Inferior parietal cortex (tissue), 1 donor: ENCODE measurements at regions not wholly inside any gene's neighbourhood (a gene's known extent, or its start where the extent isn't known, plus 50 kb on each side); places are given as distances from the start of the nearest gene placed in this dataset.

Source experiments
- DNase-seq: peaks from one replicate; pipeline ENCODE4 v3.0.0-alpha.2; 2016; ENCODE audit errors: extremely low spot score

DNA sequence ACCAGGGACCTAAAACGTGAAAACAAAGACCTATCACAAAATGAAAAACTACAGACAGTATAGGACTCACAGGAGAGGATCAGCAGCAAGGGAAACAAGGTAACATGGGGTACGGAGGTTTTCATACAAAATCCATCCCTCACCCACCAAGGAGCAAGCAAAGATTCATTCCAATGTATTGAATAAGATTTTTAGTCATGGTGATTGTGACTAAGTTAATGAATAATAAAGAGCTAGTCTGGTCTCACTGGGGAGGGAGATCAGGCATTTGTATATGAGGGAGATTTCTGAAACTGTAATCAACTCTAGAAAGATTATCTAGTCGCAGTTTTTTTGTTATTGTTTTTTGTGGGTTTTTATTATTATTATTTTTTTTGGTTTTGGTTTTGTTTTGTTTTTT lies 336.5 kb upstream of the MMADHC start:
- DNase-seq, result no peak

DNA sequence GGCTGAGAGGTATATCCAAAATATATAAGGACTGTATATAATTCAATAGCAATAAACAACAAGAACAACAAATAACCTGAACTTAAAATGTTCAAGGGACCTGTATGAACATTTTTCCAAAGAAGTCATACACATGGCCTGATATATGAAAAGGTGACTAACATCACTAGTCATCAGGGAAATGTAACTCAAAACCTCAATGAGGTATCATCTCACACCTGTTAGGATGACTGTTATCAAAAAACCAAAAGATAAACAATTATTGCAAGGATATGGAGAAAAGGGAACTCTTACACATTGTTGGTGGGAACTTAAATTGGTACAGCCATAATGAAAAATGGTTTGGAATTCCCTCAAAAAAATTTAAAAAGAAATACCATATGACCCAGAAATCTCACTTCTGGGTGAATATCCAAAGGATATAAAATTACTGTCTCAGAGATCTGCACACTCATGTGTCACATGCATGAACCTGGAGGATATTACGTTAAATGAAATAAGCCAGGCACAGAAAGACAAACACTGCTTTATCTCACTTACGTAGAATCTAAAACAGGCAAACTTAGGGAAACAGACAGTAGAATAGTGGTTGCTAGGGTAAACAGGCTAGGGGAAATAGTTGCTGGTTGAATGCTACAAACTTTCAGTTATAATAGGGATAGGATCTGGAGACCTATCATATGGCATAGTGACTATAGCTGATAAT lies 334.5 kb upstream of the MMADHC start:
- no peak for DNase-seq

DNA sequence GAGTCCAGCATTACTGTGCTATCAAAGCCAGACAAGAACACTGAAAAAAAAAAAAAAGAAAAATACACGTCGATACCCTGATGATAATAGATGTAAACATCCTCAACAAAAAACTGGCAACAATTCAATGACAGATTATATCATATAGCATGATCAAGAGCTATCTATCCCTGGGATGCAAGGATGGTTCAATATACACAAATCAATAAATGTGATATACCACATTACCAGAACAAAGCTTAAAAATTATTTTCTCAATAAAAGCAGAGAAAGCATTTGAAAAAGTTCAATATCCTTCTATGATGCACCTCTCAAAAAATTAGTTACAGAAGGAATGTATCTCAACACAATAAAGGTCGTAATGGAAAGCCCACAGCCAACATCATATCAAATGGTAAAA lies 332.8 kb upstream of the MMADHC start:
- DNase-seq, result no peak

- no peak for DNase-seq
Observed at GRCh38 chr2:149915151-149915550, 327.6 kb upstream of the MMADHC start.

DNA sequence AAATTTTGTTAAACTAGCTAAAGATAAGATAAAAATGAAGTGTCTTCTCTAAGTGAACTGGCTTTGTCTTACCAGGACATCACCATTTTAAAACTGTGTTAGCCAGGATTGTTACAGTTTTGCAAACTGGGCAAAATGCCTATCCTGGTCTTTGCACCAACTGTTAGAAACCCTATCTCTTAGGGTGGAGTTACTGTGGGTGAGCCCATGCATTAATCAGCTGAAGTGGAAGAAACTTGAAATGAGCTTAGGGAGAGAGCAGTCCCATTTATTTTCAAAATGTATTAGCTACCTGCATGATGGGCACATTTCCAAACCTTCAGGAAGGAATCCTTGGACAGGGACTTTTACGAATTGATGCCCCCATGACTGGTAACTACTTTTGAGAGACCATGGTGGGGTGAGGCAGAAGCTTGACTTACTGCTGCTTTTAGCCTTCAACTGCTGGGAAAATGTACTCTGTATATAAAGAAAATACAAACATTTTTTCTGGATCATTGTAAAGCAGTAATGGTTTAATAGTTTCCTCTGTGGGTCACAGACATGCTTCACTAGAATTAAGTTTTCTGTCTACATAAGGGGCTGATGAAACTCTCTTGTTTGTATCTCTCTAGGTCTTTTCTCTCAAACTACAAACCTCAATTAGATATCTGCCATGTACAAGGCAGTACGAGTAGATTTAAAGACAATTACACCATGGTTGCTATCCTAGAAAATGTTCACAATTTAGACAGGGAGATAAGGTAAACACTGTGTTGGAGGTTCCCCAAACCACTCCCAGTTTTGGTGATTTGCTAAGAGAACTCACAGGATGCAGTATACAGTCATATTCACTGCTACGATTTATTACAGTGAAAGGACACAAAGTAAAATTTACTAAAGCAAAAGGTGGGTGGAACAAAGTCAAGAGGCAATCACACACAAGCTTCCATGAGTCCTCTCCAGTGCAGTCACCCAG lies 321.4 kb upstream of the MMADHC start:
- DNase-seq, result no peak

DNA sequence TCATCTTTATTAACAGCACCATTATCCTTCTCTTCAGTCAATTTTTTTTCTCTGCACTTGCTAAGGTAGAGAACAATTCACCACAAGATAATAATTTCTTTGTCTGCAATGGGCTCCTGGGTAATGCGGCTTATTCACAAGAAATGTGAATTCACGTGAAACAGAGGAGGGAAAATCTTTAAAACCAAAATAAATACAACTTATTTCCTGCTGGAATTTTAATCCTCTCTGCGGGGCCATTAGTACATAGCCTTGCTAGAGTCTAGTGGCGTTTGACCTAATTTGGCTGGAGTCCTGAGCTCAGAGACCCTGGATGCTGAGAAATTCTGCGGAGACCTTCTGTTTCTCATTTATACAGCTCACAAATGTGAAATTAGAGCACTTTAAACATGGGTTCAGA lies 319.3 kb upstream of the MMADHC start:
- DNase-seq, result no peak

DNA sequence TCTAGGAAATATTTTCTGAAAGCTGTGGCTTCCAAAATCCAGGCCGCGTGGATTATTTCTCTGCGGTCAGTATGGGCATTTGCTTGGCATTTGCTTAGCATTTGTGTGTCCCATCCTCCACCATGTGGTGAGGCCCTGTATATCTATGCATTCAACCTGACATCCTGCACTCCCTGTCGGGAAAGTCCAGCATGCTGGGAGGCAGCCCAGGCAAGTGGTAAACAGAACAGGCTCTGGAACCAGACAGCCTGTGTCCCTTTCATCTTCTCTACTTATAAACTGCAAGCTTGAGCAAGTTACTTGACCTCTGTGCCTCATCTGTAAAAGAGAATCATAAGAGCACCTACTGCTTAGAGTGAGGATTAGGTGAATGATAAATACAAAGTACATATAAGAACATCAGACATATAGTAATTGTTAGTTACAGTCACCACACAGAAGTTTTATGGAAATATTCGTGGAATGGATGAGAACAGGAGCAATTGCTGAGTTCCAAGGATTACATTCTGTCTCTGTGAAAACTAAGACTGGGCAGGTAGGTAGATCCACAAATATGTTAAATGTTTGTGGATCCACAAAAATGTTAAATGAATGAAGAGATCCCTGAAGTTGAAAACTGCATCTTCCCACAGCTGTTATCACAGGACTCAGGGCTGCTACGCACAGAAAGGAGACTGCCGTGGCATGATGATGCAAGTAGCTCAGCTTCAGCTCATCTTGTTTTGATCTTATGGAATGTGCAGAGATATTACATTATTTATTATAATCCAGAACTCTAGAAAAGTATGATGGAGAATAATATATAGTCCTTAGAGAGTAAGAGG lies 317.0 kb upstream of the MMADHC start:
- DNase-seq, result no peak

DNA sequence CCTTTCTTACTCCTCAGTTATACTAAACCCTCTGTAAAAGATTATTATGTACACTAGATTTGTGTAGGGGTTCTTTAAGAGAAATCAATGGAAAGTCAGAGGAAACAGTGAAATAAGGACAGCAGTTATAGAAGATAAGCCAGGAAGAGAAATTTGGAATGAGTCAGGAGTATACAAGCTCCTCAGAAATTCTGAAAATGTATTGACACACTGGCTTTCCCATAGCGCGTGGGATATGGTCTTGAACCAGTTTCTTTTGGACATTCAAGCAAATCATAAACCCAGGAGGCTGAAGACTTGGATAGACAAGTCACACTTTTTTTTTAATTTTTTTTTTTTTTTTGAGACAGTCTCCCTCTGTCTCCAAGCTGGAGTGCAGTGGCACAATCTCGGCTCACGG lies 316.1 kb upstream of the MMADHC start:
- DNase-seq, result no peak

GRCh38 chr2:149902081-149902480 lies 314.5 kb upstream of the MMADHC start:
- DNase-seq, result no peak

- no peak for DNase-seq
Observed at GRCh38 chr2:149901231-149901859, 313.8 kb upstream of the MMADHC start.

- no peak for DNase-seq
Observed at GRCh38 chr2:149899390-149899789, 311.8 kb upstream of the MMADHC start.

- no peak for DNase-seq
Observed at GRCh38 chr2:149894760-149895159, 307.2 kb upstream of the MMADHC start.

GRCh38 chr2:149894226-149894625 lies 306.7 kb upstream of the MMADHC start:
- DNase-seq, result no peak

DNA sequence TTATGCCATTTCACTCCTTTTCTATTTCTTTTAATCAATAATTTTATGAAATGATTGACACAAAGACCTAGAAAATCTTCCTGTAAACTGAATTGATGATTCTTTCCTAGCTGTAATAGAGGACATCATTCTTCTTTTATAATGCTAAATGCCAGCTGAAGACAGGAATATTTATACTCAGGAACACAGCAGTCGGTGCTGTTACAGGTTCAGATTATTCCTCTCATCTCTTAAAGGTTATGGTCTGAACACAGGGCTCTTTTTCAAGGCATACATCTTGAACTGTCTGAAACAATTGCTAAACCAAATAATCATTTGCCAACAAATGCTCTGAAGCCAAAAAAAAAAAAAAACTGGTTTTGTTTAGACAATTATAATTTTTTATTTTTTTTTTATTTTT lies 305.0 kb upstream of the MMADHC start:
- no peak for DNase-seq

DNA sequence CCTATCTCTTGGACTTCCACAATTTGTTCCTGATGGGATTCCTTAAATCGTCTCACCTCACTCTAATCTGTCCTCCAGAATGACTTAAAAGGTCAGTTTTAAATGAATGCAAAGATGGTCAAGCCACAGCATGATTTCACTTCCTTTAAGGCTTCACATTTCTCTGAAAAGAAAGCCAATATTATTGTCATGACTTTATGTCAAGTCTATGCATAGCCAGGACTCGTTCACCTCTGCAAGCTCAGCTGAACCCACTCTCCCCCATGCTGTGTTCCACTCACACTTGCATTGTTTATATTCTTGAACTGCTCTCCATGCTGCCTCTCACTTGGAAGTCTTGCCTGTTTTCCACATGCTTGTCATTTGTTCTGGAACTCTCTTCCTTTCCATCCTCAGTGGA lies 298.4 kb upstream of the MMADHC start:
- DNase-seq, result no peak

DNA sequence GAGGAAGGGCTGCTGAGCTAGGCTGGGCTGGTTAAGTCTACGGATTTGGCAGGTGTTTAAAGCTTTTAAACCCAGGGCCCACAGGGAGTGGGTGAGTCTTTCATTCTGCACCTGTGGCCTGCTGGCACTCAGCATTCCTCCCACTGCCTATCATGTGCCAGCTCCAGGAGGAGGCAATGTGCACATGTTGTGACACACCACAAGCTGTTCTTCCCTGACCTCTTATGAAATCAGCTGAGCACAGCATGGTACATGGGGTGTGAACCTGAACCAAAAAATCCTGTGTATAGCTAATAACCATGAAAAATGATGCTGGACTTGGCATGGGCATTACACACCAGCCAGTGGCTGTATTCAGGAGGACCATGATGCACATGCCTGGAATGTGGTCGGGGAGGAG lies 297.9 kb upstream of the MMADHC start:
- DNase-seq, result no peak

- no peak for DNase-seq
Observed at GRCh38 chr2:149884871-149885270, 297.3 kb upstream of the MMADHC start.

DNA sequence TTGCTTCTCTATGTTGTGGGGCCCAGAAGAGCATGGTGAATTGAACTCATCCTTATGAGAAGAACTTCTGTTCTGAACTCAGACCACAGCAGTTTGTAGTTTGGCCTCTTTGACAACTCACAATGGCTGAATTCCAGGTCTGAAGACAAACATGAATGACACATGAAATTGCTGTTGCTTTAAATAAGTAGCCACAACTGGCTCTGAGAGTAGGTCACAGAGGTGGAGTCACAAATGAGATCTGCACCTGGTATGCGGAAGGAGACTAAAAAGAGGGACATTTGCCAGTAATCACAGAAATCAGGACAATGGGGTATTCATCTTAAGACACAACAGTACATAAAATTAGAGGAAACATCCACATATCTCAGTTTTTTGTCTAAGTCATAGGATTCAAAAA lies 290.3 kb upstream of the MMADHC start:
- no peak for DNase-seq

GRCh38 chr2:149877074-149877473 lies 289.5 kb upstream of the MMADHC start:
- DNase-seq, result no peak

GRCh38 chr2:149873936-149874335 lies 286.4 kb upstream of the MMADHC start:
- no peak for DNase-seq

- DNase-seq, result no peak
Observed at GRCh38 chr2:149872638-149873150, 285.1 kb upstream of the MMADHC start.

- no peak for DNase-seq
Observed at GRCh38 chr2:149872041-149872440, 284.5 kb upstream of the MMADHC start.
